Esophagus squamous epithelium (tissue), 4 donors: ENCODE measurements at regions not wholly inside any gene's neighbourhood (a gene's known extent, or its start where the extent isn't known, plus 50 kb on each side); places are given as distances from the start of the nearest gene placed in this dataset.

Experiments used
- CTCF ChIP-seq, 6 experiments: fragments of 450-650 bp in 4 of 6; fragments of 200-600 bp in 2 of 6; sonication (generic) in 2 of 6; IDR thresholded peaks; one replicate each; pipeline ENCODE4 v1.5.1; 2016 to 2019; ENCODE audit warnings: antibody characterized with exemption in 6 of 6, mild to moderate bottlenecking in 4 of 6, moderate library complexity in 4 of 6
- POLR2A ChIP-seq, 4 donors: fragments of 450-650 bp; IDR thresholded peaks; one replicate each; pipeline ENCODE4 v1.6.1; 2017; ENCODE audit warnings: antibody characterized with exemption in 4 of 4, mild to moderate bottlenecking in 4 of 4, moderate library complexity in 3 of 4

GRCh38 chr6:95249661-95250060 lies 327.7 kb upstream of the MANEA start:
- TF ChIP-seq CTCF (IDR thresholded peaks at IDR 0.05) (no peak), POLR2A (IDR thresholded peaks at IDR 0.05) (no peak)
